MM.1S (cell line): ENCODE measurements at regions not wholly inside any gene's neighbourhood (a gene's known extent, or its start where the extent isn't known, plus 50 kb on each side); places are given as distances from the start of the nearest gene placed in this dataset.

Experiments used
- DNase-seq: peaks from one replicate; pipeline ENCODE4 v3.0.0-alpha.2; 2015
- H2AFZ ChIP-seq: fragments of 300-600 bp; sonication (generic); 2 replicates; pipeline ENCODE4 v1.6.0; 2016; ENCODE audit warnings: antibody characterized with exemption, low read length
- H3F3A ChIP-seq: fragments of 300-600 bp; sonication (generic); 2 replicates; pipeline ENCODE4 v1.6.1; 2016; ENCODE audit warnings: mild to moderate bottlenecking, antibody characterized with exemption, low read length, moderate library complexity, mixed read lengths; ENCODE audit not compliant: insufficient read depth
- H3K27ac ChIP-seq: fragments of 300-600 bp; sonication (generic); 2 replicates; pipeline ENCODE4 v1.5.1; 2016; ENCODE audit warnings: mild to moderate bottlenecking, low read length
- H3K27me3 ChIP-seq: fragments of 300-600 bp; sonication (generic); replicated peaks from 2 replicates; pipeline ENCODE4 v1.6.0; 2016; ENCODE audit warnings: low read length; ENCODE audit not compliant: insufficient read depth
- H3K36me3 ChIP-seq: fragments of 300-600 bp; sonication (generic); replicated peaks from 2 replicates; pipeline ENCODE4 v1.6.1; 2016; ENCODE audit warnings: mild to moderate bottlenecking, low read length, mixed read lengths; ENCODE audit not compliant: insufficient read depth
- H3K4me1 ChIP-seq: fragments of 300-600 bp; sonication (generic); 2 replicates; pipeline ENCODE4 v1.6.1; 2016; ENCODE audit warnings: low read length, mixed read lengths
- H3K4me2 ChIP-seq: fragments of 300-600 bp; sonication (generic); 2 replicates; pipeline ENCODE4 v1.6.0; 2016; ENCODE audit warnings: low read depth, low read length
- H3K4me3 ChIP-seq: fragments of 300-600 bp; sonication (generic); 2 replicates; pipeline ENCODE4 v1.5.1; 2016; ENCODE audit warnings: low read length, mixed read lengths
- H3K79me2 ChIP-seq: fragments of 300-600 bp; sonication (generic); 2 replicates; pipeline ENCODE4 v1.6.1; 2016; ENCODE audit warnings: mixed run types, low read length, mixed read lengths
- H3K9ac ChIP-seq: fragments of 300-600 bp; sonication (generic); 2 replicates; pipeline ENCODE4 v1.6.1; 2016; ENCODE audit warnings: low read length, mixed read lengths
- H3K9me2 ChIP-seq: fragments of 300-600 bp; sonication (generic); replicated peaks from 2 replicates; pipeline ENCODE4 v1.6.1; 2016; ENCODE audit warnings: mild to moderate bottlenecking, low read length, mixed read lengths; ENCODE audit not compliant: insufficient read depth
- H3K9me3 ChIP-seq: fragments of 300-600 bp; sonication (generic); replicated peaks from 2 replicates; pipeline ENCODE4 v1.6.1; 2016; ENCODE audit warnings: mild to moderate bottlenecking, low read length, mixed read lengths; ENCODE audit not compliant: insufficient read depth
- H4K20me1 ChIP-seq: fragments of 300-600 bp; sonication (generic); 2 replicates; pipeline ENCODE4 v1.6.1; 2016; ENCODE audit warnings: mild to moderate bottlenecking, low read length, moderate library complexity, mixed read lengths; ENCODE audit not compliant: insufficient read depth
- CTCF ChIP-seq: fragments of 300-600 bp; sonication (generic); IDR thresholded peaks from 2 replicates; pipeline ENCODE4 v1.5.1; 2016; ENCODE audit warnings: antibody characterized with exemption, low read length, mixed read lengths
- EZH2 ChIP-seq: fragments of 300-600 bp; sonication (generic); optimal IDR thresholded peaks from 2 replicates; pipeline ENCODE3; 2017; ENCODE audit warnings: low read depth, mild to moderate bottlenecking, antibody characterized with exemption, low read length, mixed read lengths
- EZH2phosphoT487 ChIP-seq: fragments of 300-600 bp; sonication (generic); IDR thresholded peaks from 2 replicates; pipeline ENCODE4 v1.6.1; 2018; ENCODE audit warnings: antibody characterized with exemption, low read length

- Histone ChIP-seq H3K4me3 (no peak overlapping the region), H3K9me2 (0 out of 2 replicates have a peak, but pooled peaks cover 5% of the 10 kb centered on the region), H3K4me2 (no peak overlapping the region), H3K36me3 (no peaks in the 10 kb centered on the region), H3K9me3 (no peaks in the 10 kb centered on the region), H3K27ac (no peak overlapping the region), H3K79me2 (no peaks in the 10 kb centered on the region), H3K27me3 (no peaks in the 10 kb centered on the region), H3K9ac (no peak overlapping the region), H3F3A (no peaks in the 10 kb centered on the region), H3K4me1 (no peaks in the 10 kb centered on the region), H2AFZ (no peak overlapping the region), H4K20me1 (no peaks in the 10 kb centered on the region)
- no peak for TF ChIP-seq EZH2
- TF ChIP-seq EZH2phosphoT487: no peak
- no peak for TF ChIP-seq CTCF
- no peak for DNase-seq
Measured at GRCh38 chr11:92663539-92663938, 305.9 kb upstream of the MTNR1B start.

- Histone ChIP-seq H4K20me1 (no peaks in the 10 kb centered on the region), H3K9ac (no peak overlapping the region), H2AFZ (no peak overlapping the region), H3K4me1 (no peaks in the 10 kb centered on the region), H3K27ac (no peak overlapping the region), H3K9me2 (no peaks in the 10 kb centered on the region), H3K27me3 (no peaks in the 10 kb centered on the region), H3F3A (no peaks in the 10 kb centered on the region), H3K79me2 (no peaks in the 10 kb centered on the region), H3K4me3 (no peak overlapping the region), H3K36me3 (no peaks in the 10 kb centered on the region), H3K9me3 (no peaks in the 10 kb centered on the region), H3K4me2 (no peak overlapping the region)
- TF ChIP-seq EZH2phosphoT487 (no peak), EZH2 (no peak), CTCF (no peak)
- DNase-seq: no peak
Measured at GRCh38 chr11:92667486-92668152, 301.8 kb upstream of the MTNR1B start.

GRCh38 chr11:92670308-92670890 lies 299.1 kb upstream of the MTNR1B start:
- Histone ChIP-seq H3K9me3 (no peaks in the 10 kb centered on the region), H3K36me3 (no peaks in the 10 kb centered on the region), H3K9ac (no peak overlapping the region), H3K9me2 (no peaks in the 10 kb centered on the region), H3K4me2 (no peak overlapping the region), H4K20me1 (no peaks in the 10 kb centered on the region), H3K27me3 (no peaks in the 10 kb centered on the region), H3K4me1 (no peaks in the 10 kb centered on the region), H3F3A (no peaks in the 10 kb centered on the region), H3K4me3 (no peak overlapping the region), H3K79me2 (no peaks in the 10 kb centered on the region), H2AFZ (no peak overlapping the region), H3K27ac (no peak overlapping the region)
- TF ChIP-seq CTCF: no peak
- TF ChIP-seq EZH2phosphoT487: no peak
- TF ChIP-seq EZH2: no peak
- DNase-seq: no peak
